IMR-90 (cell line): ENCODE measurements at regions not wholly inside any gene's neighbourhood (a gene's known extent, or its start where the extent isn't known, plus 50 kb on each side); places are given as distances from the start of the nearest gene placed in this dataset.

Experiments used
- ATAC-seq: fragments of 200-7000 bp; cut with Tn5 transposase; 2 replicates; pipeline ENCODE4 v1.9.1; 2020; ENCODE audit warnings: low read depth, mild to moderate bottlenecking, moderate library complexity
- BruUV-seq: library from RNA; stranded (reverse); fragments of 400-500 nt; replicated peaks from 2 replicates; lab custom pipeline; 2021; lab: Mats Ljungman, UMichigan
- CTCF ChIA-PET: fragments of 300-600 bp; formaldehyde crosslinking; extraction: SDS; loops from one replicate; lab custom pipeline; 2021; ENCODE audit warnings: antibody characterized with exemption; lab: Yijun Ruan, JAX
- POLR2A ChIA-PET: fragments of 300-600 bp; sonication (Branson Sonifier 250); formaldehyde crosslinking; loops from one replicate; lab custom pipeline; 2022; ENCODE audit warnings: antibody characterized with exemption; ENCODE audit not compliant: unreplicated experiment; lab: Charles Lee
- DNase-seq: peaks from one replicate; pipeline ENCODE4 v3.0.0; 2013
- H2AFZ ChIP-seq: replicated peaks from 2 replicates; pipeline ENCODE3; 2013; ENCODE audit warnings: low read length, mild to moderate bottlenecking; ENCODE audit not compliant: poor library complexity
- H2AK5ac ChIP-seq: 2 replicates; pipeline ENCODE4 v1.6.1; 2013; ENCODE audit warnings: low read depth, low read length, inconsistent platforms
- H2AK9ac ChIP-seq: replicated peaks from 2 replicates; pipeline ENCODE3; 2013; ENCODE audit warnings: mild to moderate bottlenecking, low read depth, low read length, moderate library complexity; ENCODE audit not compliant: poor library complexity
- H2BK120ac ChIP-seq: 2 replicates; pipeline ENCODE4 v1.6.1; 2013; ENCODE audit warnings: low read depth, low read length, inconsistent platforms
- H2BK15ac ChIP-seq: 3 replicates; pipeline ENCODE4 v1.6.1; 2013; ENCODE audit warnings: low read depth, low read length, inconsistent platforms
- H2BK20ac ChIP-seq: 2 replicates; pipeline ENCODE4 v1.6.1; 2013; ENCODE audit warnings: low read depth, mild to moderate bottlenecking, inconsistent platforms, low read length, moderate library complexity
- H2BK5ac ChIP-seq: 2 replicates; pipeline ENCODE4 v1.6.1; 2013; ENCODE audit warnings: mild to moderate bottlenecking, low read depth, low read length, inconsistent platforms; ENCODE audit not compliant: poor library complexity, severe bottlenecking
- H3K14ac ChIP-seq: replicated peaks from 2 replicates; pipeline ENCODE4 v1.6.1; 2013; ENCODE audit warnings: low read depth, low read length, inconsistent platforms
- H3K18ac ChIP-seq: 2 replicates; pipeline ENCODE4 v1.6.1; 2013; ENCODE audit warnings: low read depth, low read length, control low read depth
- H3K23ac ChIP-seq: 2 replicates; pipeline ENCODE4 v1.6.1; 2013; ENCODE audit warnings: low read depth, low read length, inconsistent platforms
- H3K27ac ChIP-seq: 2 replicates; pipeline ENCODE4 v1.5.1; 2013; ENCODE audit warnings: mild to moderate bottlenecking, control low read depth, low read length; ENCODE audit not compliant: insufficient read depth
- H3K27me3 ChIP-seq: 2 replicates; pipeline ENCODE4 v1.6.1; 2013; ENCODE audit warnings: low read length; ENCODE audit not compliant: control insufficient read depth, insufficient read depth
- H3K36me3 ChIP-seq: 2 replicates; pipeline ENCODE4 v1.6.1; 2013; ENCODE audit warnings: low read length, mixed read lengths; ENCODE audit not compliant: control insufficient read depth, insufficient read depth
- H3K4ac ChIP-seq: 2 replicates; pipeline ENCODE4 v1.6.1; 2013; ENCODE audit warnings: low read depth, low read length, inconsistent platforms
- H3K4me1 ChIP-seq: 2 replicates; pipeline ENCODE4 v1.6.1; 2013; ENCODE audit warnings: low read length, mixed read lengths; ENCODE audit not compliant: control insufficient read depth, insufficient read depth
- H3K4me2 ChIP-seq: 2 replicates; pipeline ENCODE4 v1.6.1; 2013; ENCODE audit warnings: low read depth, mild to moderate bottlenecking, control low read depth, low read length, moderate library complexity
- H3K4me3 ChIP-seq: 2 replicates; pipeline ENCODE4 v1.5.1; 2013; ENCODE audit warnings: low read depth, mild to moderate bottlenecking, control low read depth, low read length, moderate library complexity; ENCODE audit not compliant: insufficient read depth
- H3K56ac ChIP-seq: 2 replicates; pipeline ENCODE4 v1.6.1; 2013; ENCODE audit warnings: low read length, inconsistent platforms; ENCODE audit not compliant: insufficient read depth; ENCODE audit errors: extremely low read depth
- H3K79me1 ChIP-seq, 2 experiments: 2 replicates each; pipeline ENCODE4 v1.6.1; 2013; ENCODE audit warnings: low read length in 2 of 2, inconsistent platforms in 1 of 2, low read depth in 1 of 2
- H3K9ac ChIP-seq: 2 replicates; pipeline ENCODE4 v1.6.1; 2013; ENCODE audit warnings: low read depth, low read length, control low read depth
- H3K9me1 ChIP-seq: 2 replicates; pipeline ENCODE4 v1.6.1; 2013; ENCODE audit warnings: low read length, inconsistent platforms; ENCODE audit not compliant: insufficient read depth
- H3K9me3 ChIP-seq: 2 replicates; pipeline ENCODE4 v1.6.1; 2013; ENCODE audit warnings: low read length; ENCODE audit not compliant: control insufficient read depth, insufficient read depth
- H4K20me1 ChIP-seq: 2 replicates; pipeline ENCODE4 v1.6.1; 2013; ENCODE audit warnings: low read length, inconsistent platforms; ENCODE audit not compliant: insufficient read depth
- H4K5ac ChIP-seq: 2 replicates; pipeline ENCODE4 v1.6.1; 2013; ENCODE audit warnings: mild to moderate bottlenecking, low read depth, low read length, control low read depth
- H4K8ac ChIP-seq, 2 experiments: 2 replicates each; pipeline ENCODE4 v1.6.1; 2013; ENCODE audit warnings: low read depth in 2 of 2, low read length in 2 of 2, control low read depth in 1 of 2, inconsistent platforms in 1 of 2
- H4K91ac ChIP-seq: 2 replicates; pipeline ENCODE4 v1.6.1; 2013; ENCODE audit warnings: low read depth, low read length, inconsistent platforms; ENCODE audit not compliant: insufficient read depth
- BHLHE40 ChIP-seq: fragments of 150-350 bp; IDR thresholded peaks from 2 replicates; pipeline ENCODE4 v1.6.1; 2016; ENCODE audit warnings: mild to moderate bottlenecking, low read depth, low read length
- CEBPB ChIP-seq: IDR thresholded peaks from 2 replicates; pipeline ENCODE4 v1.6.1; 2012; ENCODE audit warnings: low read depth, low read length, improper control_type of control experiment
- CHD1 ChIP-seq: IDR thresholded peaks from 2 replicates; pipeline ENCODE4 v1.6.1; 2012; ENCODE audit warnings: low read depth, low read length, improper control_type of control experiment
- CTCF ChIP-seq: conservative IDR thresholded peaks from 2 replicates; pipeline ENCODE4 v1.5.1; 2012; ENCODE audit warnings: mild to moderate bottlenecking, low read depth, low read length, improper control_type of control experiment
- ELK1 ChIP-seq: fragments of 150-350 bp; IDR thresholded peaks from 2 replicates; pipeline ENCODE4 v1.6.1; 2016; ENCODE audit warnings: low read depth, mild to moderate bottlenecking, low read length, moderate library complexity, borderline replicate concordance
- FOS ChIP-seq: fragments of 150-350 bp; IDR thresholded peaks from 2 replicates; pipeline ENCODE4 v1.6.1; 2016; ENCODE audit warnings: low read depth, low read length
- MAFK ChIP-seq: IDR thresholded peaks from 2 replicates; pipeline ENCODE4 v1.6.1; 2012; ENCODE audit warnings: low read depth, low read length, improper control_type of control experiment
- MAZ ChIP-seq: IDR thresholded peaks from 2 replicates; pipeline ENCODE4 v1.6.1; 2012; ENCODE audit warnings: low read depth, mild to moderate bottlenecking, low read length, improper control_type of control experiment, moderate library complexity, borderline replicate concordance
- MXI1 ChIP-seq: IDR thresholded peaks from 2 replicates; pipeline ENCODE4 v1.6.1; 2012; ENCODE audit warnings: low read depth, mild to moderate bottlenecking, low read length, moderate library complexity, borderline replicate concordance
- NFE2L2 ChIP-seq: fragments of 150-350 bp; IDR thresholded peaks from 2 replicates; pipeline ENCODE4 v1.6.1; 2016; ENCODE audit warnings: low read depth, mild to moderate bottlenecking, low read length
- POLR2A ChIP-seq: IDR thresholded peaks from 2 replicates; pipeline ENCODE4 v1.6.1; 2012; ENCODE audit warnings: mild to moderate bottlenecking, low read depth, low read length
- RAD21 ChIP-seq: IDR thresholded peaks from 2 replicates; pipeline ENCODE4 v1.6.1; 2012; ENCODE audit warnings: low read length, improper control_type of control experiment
- RCOR1 ChIP-seq: IDR thresholded peaks from 2 replicates; pipeline ENCODE4 v1.6.1; 2012; ENCODE audit warnings: mild to moderate bottlenecking, low read length, improper control_type of control experiment; ENCODE audit not compliant: insufficient replicate concordance
- RFX5 ChIP-seq: IDR thresholded peaks from 2 replicates; pipeline ENCODE4 v1.8.0; 2012; ENCODE audit warnings: low read depth, mild to moderate bottlenecking, low read length, moderate library complexity
- SMC3 ChIP-seq: fragments of 150-350 bp; IDR thresholded peaks from 2 replicates; pipeline ENCODE4 v1.6.1; 2016; ENCODE audit warnings: low read depth, mild to moderate bottlenecking, antibody characterized with exemption, low read length, moderate library complexity
- USF2 ChIP-seq: fragments of 150-350 bp; IDR thresholded peaks from 2 replicates; pipeline ENCODE4 v1.6.1; 2017; ENCODE audit warnings: mild to moderate bottlenecking, antibody characterized with exemption, low read length, low read depth
- WGBS, 2 experiments: methylation state at CpG; one replicate each; pipeline versions ENCODE4 v1.1.5 to v1.1.7; 2013; ENCODE audit warnings: missing lambda C conversion rate in 2 of 2; ENCODE audit not compliant: insufficient read length in 1 of 2; ENCODE audit errors: extremely low coverage in 2 of 2; 5-methylcytosine and 5-hydroxymethylcytosine counted together
- dilution Hi-C: fragments of 300-500 bp; cut with HindIII; formaldehyde crosslinking; loops from one replicate; pipeline ENCODE4 v1.14.3; 2018; ENCODE audit warnings: low sequenced_read_pairs; ENCODE audit not compliant: unreplicated experiment
- in situ Hi-C: fragments of 300-500 bp; cut with MboI; formaldehyde crosslinking; loops from 3 replicates; pipeline ENCODE4 v1.14.3; 2019; ENCODE audit warnings: low sequenced_read_pairs, inconsistent platforms, mixed read lengths
- intact Hi-C: fragments of 100-400 bp; cut with micrococcal nuclease; formaldehyde crosslinking; loops from 2 replicates; pipeline ENCODE4 v1.10.0; 2022

- H3K79me1 ChIP-seq, result no peaks in the 10 kb centered on the region
- POLR2A ChIA-PET, result no interaction called here
- no peaks in the 10 kb centered on the region for H3K36me3 ChIP-seq
- no peaks in the 10 kb centered on the region for H3K4me1 ChIP-seq
- H3K27me3 ChIP-seq, result peaks cover 50% of the 10 kb centered on the region
- no peak overlapping the region for H4K91ac ChIP-seq
- no peak overlapping the region for H2AK9ac ChIP-seq
- H2BK5ac ChIP-seq, result no peak overlapping the region
- H3K56ac ChIP-seq, result no peak overlapping the region
- no TSS peak for BruUV-seq
- no peak overlapping the region for H2AK5ac ChIP-seq
- H4K5ac ChIP-seq, result no peak overlapping the region
- no peak overlapping the region for H3K9ac ChIP-seq
- in situ Hi-C loops (loop anchor here (25.0 kb wide), 1 partner anchor 806 kb away; no protein-coding TSS in a partner anchor), intact Hi-C loops (no loop called here), dilution Hi-C loops (no loop called here)
- H3K4me2 ChIP-seq, result no peak overlapping the region
- no peak overlapping the region for H3K23ac ChIP-seq
- no peak overlapping the region for H2AFZ ChIP-seq
- H3K9me1 ChIP-seq, result no peaks in the 10 kb centered on the region; the same call in 1 of the 2 replicates
- no peak for DNase-seq
- no peak overlapping the region for H3K4ac ChIP-seq
- ATAC-seq, result no peak
- H2BK15ac ChIP-seq, result no peak overlapping the region
- H2BK20ac ChIP-seq, result no peak overlapping the region
- no peak overlapping the region for H4K8ac ChIP-seq
- no peak overlapping the region for H3K4me3 ChIP-seq
- H3K9me3 ChIP-seq, result no peaks in the 10 kb centered on the region; the same call in 1 of the 2 replicates
- no peaks in the 10 kb centered on the region for H4K20me1 ChIP-seq
- H3K18ac ChIP-seq, result no peak overlapping the region
- H3K27ac ChIP-seq, result no peak overlapping the region
- H2BK120ac ChIP-seq, result no peak overlapping the region
- no peak for TF ChIP-seq FOS
- no peak for TF ChIP-seq USF2
- no peak for TF ChIP-seq POLR2A
- TF ChIP-seq CEBPB, result no peak
- TF ChIP-seq BHLHE40, result no peak
- TF ChIP-seq MXI1, result no peak
- TF ChIP-seq RCOR1, result no peak
- TF ChIP-seq CHD1, result no peak
- TF ChIP-seq ELK1, result no peak
- no peak for TF ChIP-seq RAD21
- no peak for TF ChIP-seq RFX5
- TF ChIP-seq NFE2L2, result no peak
- TF ChIP-seq MAFK, result no peak
- TF ChIP-seq MAZ, result no peak
- TF ChIP-seq SMC3, result no peak
- no peak for TF ChIP-seq CTCF
- H3K14ac ChIP-seq, result no peak overlapping the region
- CTCF ChIA-PET, result no interaction called here
- 76% methylated on average over 3 of the region's 13 CpGs; no CpG with 5 or more reads in 1 of the 2 experiments for WGBS, 2 experiments
Measured at GRCh38 chr10:44056206-44056605, 328.7 kb downstream of the CXCL12 start.
